Karpas-422 (cell line): ENCODE measurements at regions not wholly inside any gene's neighbourhood (a gene's known extent, or its start where the extent isn't known, plus 50 kb on each side); places are given as distances from the start of the nearest gene placed in this dataset.

Experiments
- DNase-seq: peaks from one replicate; pipeline ENCODE4 v3.0.0-alpha.2; 2015
- H2AFZ ChIP-seq: fragments of 200-600 bp; sonication (generic); 2 replicates; pipeline ENCODE4 v1.6.1; 2014; ENCODE audit warnings: antibody characterized with exemption, low read length, mixed read lengths
- H3K27ac ChIP-seq: fragments of 200-600 bp; sonication (generic); 2 replicates; pipeline ENCODE4 v1.5.1; 2014; ENCODE audit warnings: mild to moderate bottlenecking, low read length, moderate library complexity
- H3K27me3 ChIP-seq: fragments of 200-600 bp; sonication (generic); 2 replicates; pipeline ENCODE4 v1.6.1; 2014; ENCODE audit warnings: low read length, mixed read lengths
- H3K36me3 ChIP-seq: fragments of 200-600 bp; sonication (generic); 2 replicates; pipeline ENCODE4 v1.6.1; 2014; ENCODE audit warnings: low read length, mixed read lengths; ENCODE audit not compliant: insufficient read depth
- H3K4me1 ChIP-seq: fragments of 200-600 bp; sonication (generic); 2 replicates; pipeline ENCODE4 v1.6.1; 2014; ENCODE audit warnings: mild to moderate bottlenecking, low read length, mixed read lengths
- H3K4me2 ChIP-seq: fragments of 200-600 bp; sonication (generic); 2 replicates; pipeline ENCODE4 v1.6.1; 2014; ENCODE audit warnings: low read length, low read depth, mild to moderate bottlenecking; ENCODE audit not compliant: poor library complexity, severe bottlenecking
- H3K4me3 ChIP-seq: fragments of 200-600 bp; sonication (generic); 2 replicates; pipeline ENCODE4 v1.5.1; 2014; ENCODE audit warnings: mild to moderate bottlenecking, antibody characterized with exemption, low read length, mixed read lengths
- H3K79me2 ChIP-seq: fragments of 200-600 bp; sonication (generic); 2 replicates; pipeline ENCODE4 v1.6.1; 2014; ENCODE audit warnings: mild to moderate bottlenecking, low read length, mixed read lengths
- H3K9ac ChIP-seq: fragments of 200-600 bp; sonication (generic); 2 replicates; pipeline ENCODE4 v1.6.0; 2014; ENCODE audit warnings: low read length
- H3K9me2 ChIP-seq: fragments of 200-600 bp; sonication (generic), shearing (Covaris generic); replicated peaks from 2 replicates; pipeline ENCODE4 v1.6.0; 2014; ENCODE audit warnings: mild to moderate bottlenecking, low read length, moderate library complexity; ENCODE audit not compliant: insufficient read depth
- H3K9me3 ChIP-seq: fragments of 300-700, 200-600 bp; sonication (generic); 2 replicates; pipeline ENCODE4 v1.6.1; 2014; ENCODE audit warnings: low read length, mixed read lengths
- H4K20me1 ChIP-seq: fragments of 200-600 bp; sonication (generic); 2 replicates; pipeline ENCODE4 v1.6.1; 2014; ENCODE audit warnings: mild to moderate bottlenecking, antibody characterized with exemption, low read length, low read depth; ENCODE audit not compliant: insufficient read depth

- Histone ChIP-seq H3K9me2 (no peaks in the 10 kb centered on the region), H3K9ac (no peak overlapping the region)
These were observed 59.7 kb downstream of the RGS12 start for GRCh38 chr4:3352505-3352904.

GRCh38 chr4:3352941-3353594, 60.2 kb downstream of the RGS12 start:
- H3K79me2 ChIP-seq, result no peaks in the 10 kb centered on the region
- no peak overlapping the region for H3K9ac ChIP-seq
- H3K4me3 ChIP-seq, result no peak overlapping the region
- no peak overlapping the region for H3K4me2 ChIP-seq
- H4K20me1 ChIP-seq, result no peaks in the 10 kb centered on the region
- no peaks in the 10 kb centered on the region for H3K9me2 ChIP-seq
- no peak overlapping the region for H2AFZ ChIP-seq
- no peaks in the 10 kb centered on the region for H3K9me3 ChIP-seq
- H3K27ac ChIP-seq, result no peak overlapping the region
- no peaks in the 10 kb centered on the region for H3K36me3 ChIP-seq
- no peaks in the 10 kb centered on the region; the same call in 1 of the 2 replicates for H3K27me3 ChIP-seq
- DNase-seq, result no peak
- peaks cover 3% of the 10 kb centered on the region; the same call in 1 of the 2 replicates for H3K4me1 ChIP-seq

More at GRCh38 chr4:3352505-3352904, 59.7 kb downstream of the RGS12 start:
- Histone ChIP-seq H3K27ac (no peak overlapping the region), H3K4me3 (no peak overlapping the region), H3K79me2 (no peaks in the 10 kb centered on the region), H4K20me1 (no peaks in the 10 kb centered on the region), H3K27me3 (no peaks in the 10 kb centered on the region; the same call in 1 of the 2 replicates), H3K36me3 (no peaks in the 10 kb centered on the region), H3K9me3 (no peaks in the 10 kb centered on the region), H3K4me1 (peaks cover 3% of the 10 kb centered on the region; the same call in 1 of the 2 replicates), H2AFZ (no peak overlapping the region), H3K4me2 (no peak overlapping the region)
- no peak for DNase-seq

- Histone ChIP-seq H4K20me1 (no peaks in the 10 kb centered on the region), H3K9ac (no peak overlapping the region), H3K27me3 (no peaks in the 10 kb centered on the region; the same call in 1 of the 2 replicates), H2AFZ (no peak overlapping the region), H3K36me3 (no peaks in the 10 kb centered on the region), H3K4me3 (no peak overlapping the region), H3K9me3 (no peaks in the 10 kb centered on the region), H3K27ac (no peak overlapping the region), H3K4me2 (no peak overlapping the region), H3K9me2 (no peaks in the 10 kb centered on the region), H3K79me2 (no peaks in the 10 kb centered on the region), H3K4me1 (peaks cover 3% of the 10 kb centered on the region; the same call in 1 of the 2 replicates)
- no peak for DNase-seq
These were observed 61.1 kb downstream of the RGS12 start for GRCh38 chr4:3353752-3354454.

GRCh38 chr4:3354455-3354811, 61.6 kb downstream of the RGS12 start:
- Histone ChIP-seq H3K79me2 (no peaks in the 10 kb centered on the region), H3K27ac (no peak overlapping the region), H3K9ac (no peak overlapping the region), H2AFZ (no peak overlapping the region), H3K4me3 (no peak overlapping the region), H3K4me1 (peaks cover 3% of the 10 kb centered on the region; the same call in 1 of the 2 replicates), H3K9me2 (no peaks in the 10 kb centered on the region), H3K9me3 (no peaks in the 10 kb centered on the region), H4K20me1 (no peaks in the 10 kb centered on the region), H3K4me2 (no peak overlapping the region), H3K27me3 (no peaks in the 10 kb centered on the region; the same call in 1 of the 2 replicates), H3K36me3 (no peaks in the 10 kb centered on the region)
- no peak for DNase-seq

GRCh38 chr4:3355266-3355748, 62.5 kb downstream of the RGS12 start:
- Histone ChIP-seq H3K9me3 (no peaks in the 10 kb centered on the region), H3K27me3 (no peaks in the 10 kb centered on the region; the same call in 1 of the 2 replicates), H3K9ac (no peak overlapping the region), H3K79me2 (no peaks in the 10 kb centered on the region), H3K27ac (no peak overlapping the region), H3K4me2 (no peak overlapping the region), H4K20me1 (no peaks in the 10 kb centered on the region), H3K4me3 (no peak overlapping the region), H2AFZ (no peak overlapping the region), H3K4me1 (peaks cover 3% of the 10 kb centered on the region; the same call in 1 of the 2 replicates), H3K36me3 (no peaks in the 10 kb centered on the region), H3K9me2 (no peaks in the 10 kb centered on the region)
- no peak for DNase-seq

- no peaks in the 10 kb centered on the region for H3K9me3 ChIP-seq
- H3K27me3 ChIP-seq, result no peaks in the 10 kb centered on the region
- H3K79me2 ChIP-seq, result no peaks in the 10 kb centered on the region
- H3K4me2 ChIP-seq, result no peak overlapping the region
- no peak for DNase-seq
- no peaks in the 10 kb centered on the region for H4K20me1 ChIP-seq
- H2AFZ ChIP-seq, result no peak overlapping the region
- H3K4me1 ChIP-seq, result peaks cover 3% of the 10 kb centered on the region; the same call in 1 of the 2 replicates
- H3K27ac ChIP-seq, result no peak overlapping the region
- no peak overlapping the region for H3K9ac ChIP-seq
- H3K4me3 ChIP-seq, result no peak overlapping the region
- H3K9me2 ChIP-seq, result no peaks in the 10 kb centered on the region
- H3K36me3 ChIP-seq, result no peaks in the 10 kb centered on the region
These were observed 65.8 kb downstream of the RGS12 start for GRCh38 chr4:3358656-3359055.

DNA sequence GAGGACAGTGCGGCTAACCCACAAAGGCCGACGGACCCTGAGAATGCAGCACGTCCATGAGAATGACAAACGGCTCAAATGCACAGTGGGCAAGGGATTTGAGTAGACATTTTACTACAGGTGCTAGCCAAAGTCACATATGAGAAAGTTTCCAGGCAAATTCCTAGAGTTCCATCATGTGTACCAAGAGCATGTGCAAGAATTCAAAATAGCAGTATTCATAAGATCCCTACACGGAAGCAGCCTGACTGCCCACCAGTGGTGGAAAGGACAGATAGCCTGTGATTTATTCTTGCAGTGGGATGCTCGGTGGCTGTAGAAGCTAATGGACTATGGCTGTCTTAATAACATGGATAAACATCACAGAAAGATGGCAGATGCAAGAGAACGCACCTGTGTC, 68.0 kb downstream of the RGS12 start:
- Histone ChIP-seq H3K9me2 (no peaks in the 10 kb centered on the region), H3K4me1 (no peaks in the 10 kb centered on the region), H2AFZ (no peak overlapping the region), H3K79me2 (no peaks in the 10 kb centered on the region), H3K9ac (no peak overlapping the region), H3K9me3 (no peaks in the 10 kb centered on the region), H3K27me3 (no peaks in the 10 kb centered on the region), H3K36me3 (no peaks in the 10 kb centered on the region), H4K20me1 (no peaks in the 10 kb centered on the region), H3K4me2 (no peak overlapping the region), H3K27ac (no peak overlapping the region), H3K4me3 (no peak overlapping the region)
- DNase-seq, result no peak

- Histone ChIP-seq H3K9me3 (no peaks in the 10 kb centered on the region), H3K4me1 (no peaks in the 10 kb centered on the region), H2AFZ (no peak overlapping the region), H4K20me1 (no peaks in the 10 kb centered on the region), H3K79me2 (no peaks in the 10 kb centered on the region), H3K4me3 (no peak overlapping the region), H3K36me3 (no peaks in the 10 kb centered on the region), H3K9me2 (no peaks in the 10 kb centered on the region), H3K9ac (no peak overlapping the region), H3K4me2 (no peak overlapping the region), H3K27me3 (no peaks in the 10 kb centered on the region), H3K27ac (no peak overlapping the region)
- DNase-seq, result no peak
These were observed 68.6 kb downstream of the RGS12 start for GRCh38 chr4:3361406-3361805.
